Colonic mucosa (tissue), 4 donors: ENCODE measurements at regions not wholly inside any gene's neighbourhood (a gene's known extent, or its start where the extent isn't known, plus 50 kb on each side); places are given as distances from the start of the nearest gene placed in this dataset.
A peak's percentile ranks its signal among the peaks of the same experiment; 100 is the strongest.

Source experiments
- DNase-seq: peaks from one replicate; pipeline ENCODE4 v3.0.0-alpha.2; 2020
- H3K27ac ChIP-seq: fragments of 200-600 bp; one replicate; pipeline ENCODE4 v1.8.0; 2021
- H3K27me3 ChIP-seq: fragments of 200-600 bp; one replicate; pipeline ENCODE4 v1.8.0; 2021
- H3K36me3 ChIP-seq: fragments of 200-600 bp; one replicate; pipeline ENCODE4 v1.8.0; 2021
- H3K4me1 ChIP-seq: fragments of 200-600 bp; one replicate; pipeline ENCODE4 v1.8.0; 2021; ENCODE audit warnings: mild to moderate bottlenecking
- H3K4me3 ChIP-seq: fragments of 200-600 bp; one replicate; pipeline ENCODE4 v1.8.0; 2021
- H3K9ac ChIP-seq, 2 donors: one replicate each; pipeline ENCODE4 v1.7.0; 2013; ENCODE audit warnings: control low read depth in 2 of 2, low read depth in 2 of 2, low read length in 2 of 2
- H3K9me3 ChIP-seq: fragments of 200-600 bp; one replicate; pipeline ENCODE4 v1.8.0; 2021
- CTCF ChIP-seq: fragments of 200-600 bp; IDR thresholded peaks from one replicate; pipeline ENCODE4 v1.8.0; 2022; ENCODE audit warnings: antibody characterized with exemption, mild to moderate bottlenecking
- intact Hi-C: fragments of 100-400 bp; cut with DNase I; formaldehyde crosslinking; loops from one replicate; pipeline ENCODE4 v1.14.1; 2022
- donor health status: healthy.
- donor health status: DM: no; HTN: no; CAD: no.
- donor health status: DM: no; HTN: no; CAD: no.

GRCh38 chr4:140213116-140213515 lies 59.1 kb upstream of the MAML3 start:
- Histone ChIP-seq H3K27ac (peak overlapping the region; percentile 84), H3K9me3 (no peaks in the 10 kb centered on the region), H3K9ac (peak overlapping the region in 1 of 2 donors; percentile 67), H3K4me3 (no peak overlapping the region), H3K4me1 (no peaks in the 10 kb centered on the region), H3K27me3 (no peaks in the 10 kb centered on the region), H3K36me3 (no peaks in the 10 kb centered on the region)
- peak; percentile 78 for DNase-seq
- TF ChIP-seq CTCF: no peak
- intact Hi-C loops: no loop called here

DNA sequence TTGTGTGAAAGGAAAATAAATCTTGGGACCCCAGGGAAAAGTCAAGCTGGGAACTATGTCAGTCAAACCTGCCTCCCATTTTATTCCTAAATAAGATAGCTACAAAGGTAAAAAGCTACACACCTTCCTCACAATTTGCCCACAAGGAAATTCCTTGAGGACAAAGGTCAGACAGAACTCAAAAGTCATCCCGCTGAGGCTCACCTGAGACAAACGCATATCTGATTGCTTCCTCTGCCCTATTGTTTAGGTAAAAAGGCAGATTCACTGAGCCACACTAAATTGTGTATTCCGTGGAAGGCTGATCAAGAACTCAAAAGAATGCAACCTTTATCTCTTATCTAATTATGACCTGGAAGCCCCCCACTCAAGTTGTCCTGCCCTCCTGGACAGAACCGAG lies 58.7 kb upstream of the MAML3 start:
- peak overlapping the region; percentile 84 for H3K27ac ChIP-seq
- H3K36me3 ChIP-seq: no peaks in the 10 kb centered on the region
- peak; percentile 59 for DNase-seq
- no peaks in the 10 kb centered on the region for H3K9me3 ChIP-seq
- no peaks in the 10 kb centered on the region for H3K4me1 ChIP-seq
- H3K9ac ChIP-seq: peak overlapping the region in 1 of 2 donors; percentile 67
- no peaks in the 10 kb centered on the region for H3K27me3 ChIP-seq
- no peak for TF ChIP-seq CTCF
- intact Hi-C loops: no loop called here
- no peak overlapping the region for H3K4me3 ChIP-seq

DNA sequence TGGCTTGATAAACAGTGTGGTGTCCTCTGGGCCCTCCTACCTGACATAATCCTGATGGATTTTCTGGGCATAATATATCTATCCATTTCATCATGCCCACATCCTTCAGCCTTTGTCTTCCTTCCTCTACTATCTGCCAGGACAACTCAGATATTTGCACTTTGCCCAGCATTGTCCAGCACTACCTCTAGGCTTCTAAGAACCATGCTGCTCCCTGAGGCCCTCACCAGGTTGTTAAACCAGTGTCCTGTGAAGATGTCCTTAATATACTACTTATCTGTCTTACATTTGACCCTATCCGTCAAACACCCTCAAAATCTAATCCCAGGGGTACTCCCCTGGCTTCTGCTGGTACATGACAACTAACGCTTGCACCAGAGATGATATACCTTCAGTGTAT lies 58.2 kb upstream of the MAML3 start:
- DNase-seq: no peak
- TF ChIP-seq CTCF: no peak
- no peak overlapping the region for H3K9ac ChIP-seq
- H3K9me3 ChIP-seq: no peaks in the 10 kb centered on the region
- intact Hi-C loops: no loop called here
- peak overlapping the region; percentile 84 for H3K27ac ChIP-seq
- no peaks in the 10 kb centered on the region for H3K27me3 ChIP-seq
- no peak overlapping the region for H3K4me3 ChIP-seq
- no peaks in the 10 kb centered on the region for H3K4me1 ChIP-seq
- H3K36me3 ChIP-seq: no peaks in the 10 kb centered on the region

DNA sequence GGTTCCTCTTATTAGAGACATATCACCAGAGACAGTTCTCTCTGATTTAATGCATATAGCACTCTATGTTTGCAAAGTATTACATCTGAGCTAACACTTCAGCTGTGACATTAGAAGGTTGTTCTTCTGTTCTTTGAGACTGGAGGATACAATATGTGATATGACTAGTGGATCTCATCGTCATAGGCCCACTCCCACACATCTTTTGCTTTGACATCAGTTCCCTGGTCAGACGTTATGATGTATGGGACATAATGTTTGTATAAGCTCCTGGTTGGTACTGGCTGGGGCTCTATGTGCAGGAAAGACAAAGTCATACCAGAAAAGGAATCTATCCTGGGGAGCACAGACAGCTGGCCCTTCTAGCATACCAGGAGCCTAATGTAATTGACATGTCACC lies 57.7 kb upstream of the MAML3 start:
- intact Hi-C loops: no loop called here
- TF ChIP-seq CTCF: no peak

GRCh38 chr4:140211161-140211560 lies 57.2 kb upstream of the MAML3 start:
- H3K27ac ChIP-seq: no peak overlapping the region
- intact Hi-C loops: no loop called here
- H3K4me1 ChIP-seq: no peaks in the 10 kb centered on the region
- H3K4me3 ChIP-seq: no peak overlapping the region
- H3K27me3 ChIP-seq: no peaks in the 10 kb centered on the region
- no peak overlapping the region for H3K9ac ChIP-seq
- no peaks in the 10 kb centered on the region for H3K9me3 ChIP-seq
- DNase-seq: no peak
- TF ChIP-seq CTCF: no peak
- H3K36me3 ChIP-seq: no peaks in the 10 kb centered on the region

More for the DNA sequence above, 57.7 kb upstream of the MAML3 start:
- no peak for DNase-seq
- no peaks in the 10 kb centered on the region for H3K36me3 ChIP-seq
- no peaks in the 10 kb centered on the region for H3K9me3 ChIP-seq
- H3K9ac ChIP-seq: no peak overlapping the region
- no peak overlapping the region for H3K27ac ChIP-seq
- H3K27me3 ChIP-seq: no peaks in the 10 kb centered on the region
- no peak overlapping the region for H3K4me3 ChIP-seq
- H3K4me1 ChIP-seq: no peaks in the 10 kb centered on the region

GRCh38 chr4:140208921-140209320 lies 54.9 kb upstream of the MAML3 start:
- intact Hi-C loops: no loop called here
- no peaks in the 10 kb centered on the region for H3K9me3 ChIP-seq
- no peaks in the 10 kb centered on the region for H3K36me3 ChIP-seq
- no peaks in the 10 kb centered on the region for H3K27me3 ChIP-seq
- H3K4me3 ChIP-seq: no peak overlapping the region
- H3K27ac ChIP-seq: no peak overlapping the region
- no peak overlapping the region for H3K9ac ChIP-seq
- no peak for TF ChIP-seq CTCF
- no peaks in the 10 kb centered on the region for H3K4me1 ChIP-seq
- DNase-seq: no peak
